SK-N-SH (cell line): ENCODE measurements at regions not wholly inside any gene's neighbourhood (a gene's known extent, or its start where the extent isn't known, plus 50 kb on each side); places are given as distances from the start of the nearest gene placed in this dataset.

Experiments
- EP300 ChIP-seq, 2 experiments: IDR thresholded peaks; 2 replicates each; pipeline versions ENCODE4 v1.4.0 to v1.6.1; 2012; ENCODE audit warnings: borderline replicate concordance in 1 of 2, low read depth in 1 of 2, low read length in 1 of 2
- EZH2phosphoT487 ChIP-seq: fragments of 200-600 bp; sonication (generic); IDR thresholded peaks from 2 replicates; pipeline ENCODE4 v1.6.1; 2017; ENCODE audit warnings: low read depth, mixed run types, mild to moderate bottlenecking, antibody characterized with exemption, moderate library complexity, borderline replicate concordance
- NFIC ChIP-seq: IDR thresholded peaks from 2 replicates; pipeline ENCODE4 v1.4.0; 2012; ENCODE audit warnings: borderline replicate concordance
- POLR2AphosphoS5 ChIP-seq: IDR thresholded peaks from 2 replicates; pipeline ENCODE4 v1.6.1; 2012; ENCODE audit warnings: low read depth, low read length
- TCF12 ChIP-seq: IDR thresholded peaks from 2 replicates; pipeline ENCODE4 v1.4.0; 2012
- TF ChIP-seq, protein P1 (sequence below): IDR thresholded peaks from 2 replicates; pipeline ENCODE4 v1.6.1; 2012; ENCODE audit warnings: mild to moderate bottlenecking, low read depth, low read length, moderate library complexity
- TF ChIP-seq, protein P2 (sequence below): fragments of 200-600 bp; sonication (generic); IDR thresholded peaks from 2 replicates; pipeline ENCODE4 v1.6.1; 2017; ENCODE audit warnings: antibody characterized with exemption, mild to moderate bottlenecking, moderate library complexity
- TF ChIP-seq, protein P3 (sequence below): fragments of 150-350 bp; IDR thresholded peaks from 2 replicates; pipeline ENCODE4 v1.6.1; 2017; ENCODE audit warnings: antibody characterized with exemption, low read length, low read depth, borderline replicate concordance
- TF ChIP-seq, protein P4 (sequence below): IDR thresholded peaks from 2 replicates; pipeline ENCODE4 v1.4.0; 2012; ENCODE audit warnings: low read depth

DNA sequence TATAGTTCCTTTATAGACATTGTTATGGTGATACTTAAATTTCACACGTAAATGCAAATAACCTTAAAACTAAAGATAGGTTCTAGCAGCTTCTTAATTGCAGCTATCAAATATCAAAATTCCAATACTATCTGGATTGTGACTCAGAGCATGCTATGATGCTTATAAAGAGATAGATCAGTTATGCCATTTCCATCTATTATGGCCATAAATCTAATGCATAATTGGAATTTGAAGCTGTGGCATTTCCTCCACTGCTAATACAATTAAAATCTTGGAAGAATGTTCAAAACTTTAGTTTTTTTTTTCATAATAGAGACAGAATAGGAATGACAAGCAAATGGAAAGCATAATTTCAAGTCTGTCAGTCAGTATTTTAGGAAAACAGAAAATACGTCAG is 220.8 kb upstream of the GALNT5 start:
- TF ChIP-seq, protein P1, sequence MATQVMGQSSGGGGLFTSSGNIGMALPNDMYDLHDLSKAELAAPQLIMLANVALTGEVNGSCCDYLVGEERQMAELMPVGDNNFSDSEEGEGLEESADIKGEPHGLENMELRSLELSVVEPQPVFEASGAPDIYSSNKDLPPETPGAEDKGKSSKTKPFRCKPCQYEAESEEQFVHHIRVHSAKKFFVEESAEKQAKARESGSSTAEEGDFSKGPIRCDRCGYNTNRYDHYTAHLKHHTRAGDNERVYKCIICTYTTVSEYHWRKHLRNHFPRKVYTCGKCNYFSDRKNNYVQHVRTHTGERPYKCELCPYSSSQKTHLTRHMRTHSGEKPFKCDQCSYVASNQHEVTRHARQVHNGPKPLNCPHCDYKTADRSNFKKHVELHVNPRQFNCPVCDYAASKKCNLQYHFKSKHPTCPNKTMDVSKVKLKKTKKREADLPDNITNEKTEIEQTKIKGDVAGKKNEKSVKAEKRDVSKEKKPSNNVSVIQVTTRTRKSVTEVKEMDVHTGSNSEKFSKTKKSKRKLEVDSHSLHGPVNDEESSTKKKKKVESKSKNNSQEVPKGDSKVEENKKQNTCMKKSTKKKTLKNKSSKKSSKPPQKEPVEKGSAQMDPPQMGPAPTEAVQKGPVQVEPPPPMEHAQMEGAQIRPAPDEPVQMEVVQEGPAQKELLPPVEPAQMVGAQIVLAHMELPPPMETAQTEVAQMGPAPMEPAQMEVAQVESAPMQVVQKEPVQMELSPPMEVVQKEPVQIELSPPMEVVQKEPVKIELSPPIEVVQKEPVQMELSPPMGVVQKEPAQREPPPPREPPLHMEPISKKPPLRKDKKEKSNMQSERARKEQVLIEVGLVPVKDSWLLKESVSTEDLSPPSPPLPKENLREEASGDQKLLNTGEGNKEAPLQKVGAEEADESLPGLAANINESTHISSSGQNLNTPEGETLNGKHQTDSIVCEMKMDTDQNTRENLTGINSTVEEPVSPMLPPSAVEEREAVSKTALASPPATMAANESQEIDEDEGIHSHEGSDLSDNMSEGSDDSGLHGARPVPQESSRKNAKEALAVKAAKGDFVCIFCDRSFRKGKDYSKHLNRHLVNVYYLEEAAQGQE: no peak
- TF ChIP-seq, protein P2, sequence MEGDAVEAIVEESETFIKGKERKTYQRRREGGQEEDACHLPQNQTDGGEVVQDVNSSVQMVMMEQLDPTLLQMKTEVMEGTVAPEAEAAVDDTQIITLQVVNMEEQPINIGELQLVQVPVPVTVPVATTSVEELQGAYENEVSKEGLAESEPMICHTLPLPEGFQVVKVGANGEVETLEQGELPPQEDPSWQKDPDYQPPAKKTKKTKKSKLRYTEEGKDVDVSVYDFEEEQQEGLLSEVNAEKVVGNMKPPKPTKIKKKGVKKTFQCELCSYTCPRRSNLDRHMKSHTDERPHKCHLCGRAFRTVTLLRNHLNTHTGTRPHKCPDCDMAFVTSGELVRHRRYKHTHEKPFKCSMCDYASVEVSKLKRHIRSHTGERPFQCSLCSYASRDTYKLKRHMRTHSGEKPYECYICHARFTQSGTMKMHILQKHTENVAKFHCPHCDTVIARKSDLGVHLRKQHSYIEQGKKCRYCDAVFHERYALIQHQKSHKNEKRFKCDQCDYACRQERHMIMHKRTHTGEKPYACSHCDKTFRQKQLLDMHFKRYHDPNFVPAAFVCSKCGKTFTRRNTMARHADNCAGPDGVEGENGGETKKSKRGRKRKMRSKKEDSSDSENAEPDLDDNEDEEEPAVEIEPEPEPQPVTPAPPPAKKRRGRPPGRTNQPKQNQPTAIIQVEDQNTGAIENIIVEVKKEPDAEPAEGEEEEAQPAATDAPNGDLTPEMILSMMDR: no peak
- TF ChIP-seq, protein P3, sequence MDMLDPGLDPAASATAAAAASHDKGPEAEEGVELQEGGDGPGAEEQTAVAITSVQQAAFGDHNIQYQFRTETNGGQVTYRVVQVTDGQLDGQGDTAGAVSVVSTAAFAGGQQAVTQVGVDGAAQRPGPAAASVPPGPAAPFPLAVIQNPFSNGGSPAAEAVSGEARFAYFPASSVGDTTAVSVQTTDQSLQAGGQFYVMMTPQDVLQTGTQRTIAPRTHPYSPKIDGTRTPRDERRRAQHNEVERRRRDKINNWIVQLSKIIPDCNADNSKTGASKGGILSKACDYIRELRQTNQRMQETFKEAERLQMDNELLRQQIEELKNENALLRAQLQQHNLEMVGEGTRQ: no peak
- TF ChIP-seq NFIC (peak; percentile 64; the same call in 1 of the 2 replicates), EZH2phosphoT487 (no peak), POLR2AphosphoS5 (peak; percentile 41; the same call in 1 of the 2 replicates), TCF12 (peak; percentile 84), EP300 (IDR thresholded peaks at IDR 0.05; ENCODE audit: borderline replicate concordance in 1 of 2, low read depth in 1 of 2, low read length in 1 of 2) (peak; percentile 53 to 87)
- TF ChIP-seq, protein P4, sequence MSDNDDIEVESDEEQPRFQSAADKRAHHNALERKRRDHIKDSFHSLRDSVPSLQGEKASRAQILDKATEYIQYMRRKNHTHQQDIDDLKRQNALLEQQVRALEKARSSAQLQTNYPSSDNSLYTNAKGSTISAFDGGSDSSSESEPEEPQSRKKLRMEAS: no peak
